MCF 10A (cell line): ENCODE measurements at regions not wholly inside any gene's neighbourhood (a gene's known extent, or its start where the extent isn't known, plus 50 kb on each side); places are given as distances from the start of the nearest gene placed in this dataset.

Experiments
- BruUV-seq: library from RNA; stranded (reverse); fragments of 400-500 nt; replicated peaks from 2 replicates; lab custom pipeline; 2021; lab: Mats Ljungman, UMichigan
- CTCF ChIA-PET: fragments of 300-600 bp; sonication (Branson Sonifier 250); formaldehyde crosslinking; extraction: SDS; loops from one replicate; lab custom pipeline; 2021; ENCODE audit warnings: antibody characterized with exemption, inconsistent platforms; lab: Yijun Ruan, JAX
- POLR2A ChIA-PET: fragments of 300-600, 350-650 bp; sonication (Branson Sonifier 250); formaldehyde crosslinking; extraction: SDS; loops from one replicate; lab custom pipeline; 2020; ENCODE audit warnings: antibody characterized with exemption, inconsistent platforms; lab: Yijun Ruan, JAX
- DNase-seq: peaks from one replicate; pipeline ENCODE4 v3.0.0-alpha.2; 2018; ENCODE audit not compliant: unreplicated experiment
- H3K27ac Mint-ChIP-seq: one replicate; pipeline ENCODE4 v1.8.0; 2022; ENCODE audit warnings: mild to moderate bottlenecking, low read depth, mixed read lengths; ENCODE audit not compliant: unreplicated experiment
- H3K27me3 Mint-ChIP-seq: one replicate; pipeline ENCODE4 v1.8.0; 2022; ENCODE audit warnings: mixed read lengths; ENCODE audit not compliant: insufficient read depth, unreplicated experiment
- H3K36me3 Mint-ChIP-seq: one replicate; pipeline ENCODE4 v1.8.0; 2022; ENCODE audit warnings: mild to moderate bottlenecking, moderate library complexity, mixed read lengths; ENCODE audit not compliant: insufficient read depth, unreplicated experiment
- H3K4me1 Mint-ChIP-seq: one replicate; pipeline ENCODE4 v1.8.0; 2022; ENCODE audit warnings: mixed read lengths; ENCODE audit not compliant: insufficient read depth, unreplicated experiment
- H3K4me3 Mint-ChIP-seq: one replicate; pipeline ENCODE4 v1.8.0; 2022; ENCODE audit warnings: mild to moderate bottlenecking, moderate library complexity, mixed read lengths; ENCODE audit not compliant: unreplicated experiment
- H3K9me3 Mint-ChIP-seq: one replicate; pipeline ENCODE4 v1.8.0; 2022; ENCODE audit warnings: mixed read lengths; ENCODE audit not compliant: unreplicated experiment
- CTCF ChIP-seq: fragments of 200-600 bp; IDR thresholded peaks from one replicate; pipeline ENCODE4 v1.8.0; 2022; ENCODE audit warnings: antibody characterized with exemption, mild to moderate bottlenecking; ENCODE audit not compliant: unreplicated experiment
- intact Hi-C: fragments of 100-400 bp; cut with micrococcal nuclease; formaldehyde crosslinking; loops from 2 replicates; pipeline ENCODE4 v1.14.1; 2022

GRCh38 chr16:85288341-85288868 is 176.1 kb upstream of the CIBAR2 start:
- intact Hi-C loops: no loop called here
- Mint-ChIP-seq H3K36me3 (no peaks in the 10 kb centered on the region), H3K27me3 (no peaks in the 10 kb centered on the region), H3K4me1 (peaks cover 19% of the 10 kb centered on the region), H3K27ac (no peak overlapping the region), H3K9me3 (no peaks in the 10 kb centered on the region), H3K4me3 (no peak overlapping the region)
- ChIA-PET POLR2A (interaction anchor here (0.7 kb wide), 1 partner anchor 196 kb away, joined by 3 read pairs; no protein-coding TSS in a partner anchor), CTCF (interaction anchor here (1.1 to 2.1 kb wide), 5 partner anchors 9 to 174 kb away, joined by 3 to 12 read pairs (median 4); no protein-coding TSS in a partner anchor)
- no peak for DNase-seq
- no TSS peak for BruUV-seq
- TF ChIP-seq CTCF: no peak

- DNase-seq: no peak
- ChIA-PET POLR2A (interaction anchor here (0.6 to 0.7 kb wide), 2 partner anchors 728 to 1325 kb away, joined by 3 read pairs; no protein-coding TSS in a partner anchor), CTCF (interaction anchor here (1.1 to 1.4 kb wide), 4 partner anchors 13 to 175 kb away, joined by 3 to 4 read pairs (median 4); no protein-coding TSS in a partner anchor)
- H3K4me1 Mint-ChIP-seq: peaks cover 19% of the 10 kb centered on the region
- H3K4me3 Mint-ChIP-seq: no peak overlapping the region
- H3K9me3 Mint-ChIP-seq: no peaks in the 10 kb centered on the region
- intact Hi-C loops: no loop called here
- no peak for TF ChIP-seq CTCF
- no peak overlapping the region for H3K27ac Mint-ChIP-seq
- no TSS peak for BruUV-seq
- no peaks in the 10 kb centered on the region for H3K27me3 Mint-ChIP-seq
- H3K36me3 Mint-ChIP-seq: no peaks in the 10 kb centered on the region
These were observed 176.8 kb upstream of the CIBAR2 start for GRCh38 chr16:85288869-85289660.

GRCh38 chr16:85289760-85290625 is 177.7 kb upstream of the CIBAR2 start:
- no TSS peak for BruUV-seq
- TF ChIP-seq CTCF: no peak
- CTCF ChIA-PET: interaction anchor here (0.9 to 1.4 kb wide), 4 partner anchors 15 to 175 kb away, joined by 3 to 4 read pairs (median 3); no protein-coding TSS in a partner anchor

More at GRCh38 chr16:85289760-85290625, 177.7 kb upstream of the CIBAR2 start:
- H3K9me3 Mint-ChIP-seq: no peaks in the 10 kb centered on the region
- no peak for DNase-seq
- POLR2A ChIA-PET: interaction anchor here (0.6 kb wide), 1 partner anchor 727 kb away, joined by 3 read pairs; no protein-coding TSS in a partner anchor
- no peak overlapping the region for H3K4me3 Mint-ChIP-seq
- intact Hi-C loops: no loop called here
- no peaks in the 10 kb centered on the region for H3K36me3 Mint-ChIP-seq
- H3K4me1 Mint-ChIP-seq: peaks cover 19% of the 10 kb centered on the region
- no peak overlapping the region for H3K27ac Mint-ChIP-seq
- no peaks in the 10 kb centered on the region for H3K27me3 Mint-ChIP-seq
